ENCODE measurements at regions not wholly inside any gene's neighbourhood (a gene's known extent, or its start where the extent isn't known, plus 50 kb on each side); places are given as distances from the start of the nearest gene placed in this dataset.
A peak's percentile ranks its signal among the peaks of the same experiment; 100 is the strongest.

- no peak overlapping the region for H3K4me3 Mint-ChIP-seq (ENCODE audit: unreplicated experiment)
- no peaks in the 10 kb centered on the region for H3K27me3 Mint-ChIP-seq (ENCODE audit: insufficient read depth, unreplicated experiment)
- peaks cover 7% of the 10 kb centered on the region for H3K9me3 Mint-ChIP-seq (ENCODE audit: unreplicated experiment)
- peaks cover 6% of the 10 kb centered on the region for H3K36me3 Mint-ChIP-seq (ENCODE audit: insufficient read depth, unreplicated experiment)
- ChIA-PET CTCF (no interaction called here), POLR2A (interaction anchor here (0.6 kb wide), 1 partner anchor 1854 kb away, joined by 3 read pairs; no protein-coding TSS in a partner anchor)
- TF ChIP-seq CTCF (IDR thresholded peaks at IDR 0.05; ENCODE audit: unreplicated experiment): no peak
- intact Hi-C loops (cut with micrococcal nuclease): no loop called here
- DNase-seq (ENCODE audit: unreplicated experiment): no peak
- H3K4me1 Mint-ChIP-seq (ENCODE audit: insufficient read depth, unreplicated experiment): no peaks in the 10 kb centered on the region
- no TSS peak for BruUV-seq (replicated peaks)
- no peak overlapping the region for H3K27ac Mint-ChIP-seq (ENCODE audit: low read depth, unreplicated experiment)
Observed at GRCh38 chr4:179392787-179393186, 1950.5 kb upstream of the AGA start.

DNA sequence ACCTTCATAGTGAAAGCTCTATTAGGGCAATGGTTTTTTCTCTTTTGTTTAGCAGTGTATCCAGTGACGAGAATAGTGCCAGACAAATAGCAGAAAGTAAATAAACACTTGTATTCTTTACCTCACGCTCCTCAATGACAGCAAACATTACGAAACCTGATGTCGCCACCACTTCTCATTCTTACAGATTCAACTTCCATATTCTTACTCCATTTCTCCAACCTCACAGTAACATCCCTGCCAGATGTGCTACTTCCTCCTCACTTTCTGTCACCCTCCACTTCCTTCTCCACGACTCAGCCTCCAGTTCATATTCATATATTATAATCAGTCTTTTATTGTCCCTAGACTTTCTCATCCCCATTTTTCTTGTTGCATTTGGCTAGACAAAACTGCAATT is 1956.2 kb upstream of the AGA start:
- intact Hi-C loops (cut with micrococcal nuclease): no loop called here
- no TSS peak for BruUV-seq (replicated peaks)
- POLR2A ChIA-PET: no interaction called here
- CTCF ChIA-PET: interaction anchor here (0.6 kb wide), 1 partner anchor 264 kb away, joined by 3 read pairs; no protein-coding TSS in a partner anchor
- TF ChIP-seq CTCF (IDR thresholded peaks at IDR 0.05; ENCODE audit: unreplicated experiment): no peak
- peak overlapping the region; percentile 21 for H3K27ac Mint-ChIP-seq (ENCODE audit: low read depth, unreplicated experiment)
- no peak overlapping the region for H3K4me3 Mint-ChIP-seq (ENCODE audit: unreplicated experiment)
- no peaks in the 10 kb centered on the region for H3K9me3 Mint-ChIP-seq (ENCODE audit: unreplicated experiment)
- no peaks in the 10 kb centered on the region for H3K27me3 Mint-ChIP-seq (ENCODE audit: insufficient read depth, unreplicated experiment)
- no peaks in the 10 kb centered on the region for H3K4me1 Mint-ChIP-seq (ENCODE audit: insufficient read depth, unreplicated experiment)
- DNase-seq (ENCODE audit: unreplicated experiment): no peak
- peaks cover 6% of the 10 kb centered on the region for H3K36me3 Mint-ChIP-seq (ENCODE audit: insufficient read depth, unreplicated experiment)

GRCh38 chr4:179399054-179399782 is 1957.0 kb upstream of the AGA start:
- no peak for TF ChIP-seq CTCF (IDR thresholded peaks at IDR 0.05; ENCODE audit: unreplicated experiment)
- CTCF ChIA-PET: no interaction called here
- no TSS peak for BruUV-seq (replicated peaks)
- intact Hi-C loops (cut with micrococcal nuclease): no loop called here
- Mint-ChIP-seq H3K27me3 (ENCODE audit: insufficient read depth, unreplicated experiment) (no peaks in the 10 kb centered on the region), H3K36me3 (ENCODE audit: insufficient read depth, unreplicated experiment) (peaks cover 10% of the 10 kb centered on the region), H3K4me1 (ENCODE audit: insufficient read depth, unreplicated experiment) (no peaks in the 10 kb centered on the region), H3K9me3 (ENCODE audit: unreplicated experiment) (peaks cover 4% of the 10 kb centered on the region), H3K27ac (ENCODE audit: low read depth, unreplicated experiment) (no peak overlapping the region), H3K4me3 (ENCODE audit: unreplicated experiment) (no peak overlapping the region)
- POLR2A ChIA-PET: no interaction called here
- DNase-seq (ENCODE audit: unreplicated experiment): no peak

DNA sequence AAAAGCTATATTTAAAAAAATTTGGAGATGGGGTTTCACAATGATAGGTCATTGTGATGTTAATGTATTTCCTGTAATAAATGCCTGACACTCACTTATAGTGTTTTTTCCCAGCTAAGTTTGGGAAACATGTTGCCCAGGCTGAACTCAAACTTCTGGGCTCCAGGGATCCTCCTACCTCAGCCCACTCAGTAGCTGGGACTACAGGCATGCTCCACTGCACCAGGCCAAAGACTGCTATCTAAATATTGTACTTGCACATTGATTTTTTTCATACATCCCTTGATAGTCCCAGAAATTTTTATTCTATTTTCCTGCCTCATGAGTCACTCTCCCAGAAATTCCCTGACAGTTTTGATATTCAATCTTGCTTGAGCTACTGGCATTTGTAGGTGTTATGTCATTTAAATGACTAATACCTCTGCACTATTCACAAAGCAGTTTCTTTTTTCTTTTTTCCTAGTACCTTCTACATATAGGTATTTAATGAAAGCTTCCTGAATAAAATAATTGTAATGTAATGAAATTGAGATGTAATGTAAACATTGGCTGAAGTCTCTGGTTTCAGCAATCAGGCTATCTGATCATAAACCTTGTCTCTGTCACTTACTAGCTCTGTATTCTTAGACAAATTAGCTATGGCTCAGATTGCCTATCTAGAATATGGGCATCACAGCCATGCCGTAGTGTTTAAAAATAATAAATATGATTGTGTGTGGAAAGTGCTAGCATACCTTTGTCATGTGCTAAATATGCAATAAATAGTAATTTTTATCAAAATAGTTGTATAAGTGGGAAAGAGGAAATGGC is 1973.0 kb upstream of the AGA start:
- no peaks in the 10 kb centered on the region for H3K27me3 Mint-ChIP-seq (ENCODE audit: insufficient read depth, unreplicated experiment)
- TF ChIP-seq CTCF (IDR thresholded peaks at IDR 0.05; ENCODE audit: unreplicated experiment): no peak
- H3K4me1 Mint-ChIP-seq (ENCODE audit: insufficient read depth, unreplicated experiment): peaks cover 11% of the 10 kb centered on the region
- intact Hi-C loops (cut with micrococcal nuclease): no loop called here
- POLR2A ChIA-PET: interaction anchor here (0.7 to 1.3 kb wide), 2 partner anchors 34 to 190 kb away, joined by 3 read pairs; no protein-coding TSS in a partner anchor
- H3K36me3 Mint-ChIP-seq (ENCODE audit: insufficient read depth, unreplicated experiment): no peaks in the 10 kb centered on the region
- H3K4me3 Mint-ChIP-seq (ENCODE audit: unreplicated experiment): no peak overlapping the region
- DNase-seq (ENCODE audit: unreplicated experiment): peak; percentile 55
- no peak overlapping the region for H3K27ac Mint-ChIP-seq (ENCODE audit: low read depth, unreplicated experiment)
- CTCF ChIA-PET: interaction anchor here (1.1 kb wide), 1 partner anchor 108 kb away, joined by 3 read pairs; no protein-coding TSS in a partner anchor
- no peaks in the 10 kb centered on the region for H3K9me3 Mint-ChIP-seq (ENCODE audit: unreplicated experiment)
- BruUV-seq (replicated peaks): no TSS peak
